HL-60 (cell line): ENCODE measurements at regions not wholly inside any gene's neighbourhood (a gene's known extent, or its start where the extent isn't known, plus 50 kb on each side); places are given as distances from the start of the nearest gene placed in this dataset.

Source experiments
- CTCF ChIP-seq: IDR thresholded peaks from one replicate; pipeline ENCODE4 v1.5.1; 2011; ENCODE audit warnings: low read length, control low read depth, inconsistent platforms; ENCODE audit not compliant: insufficient read depth
- GABPA ChIP-seq: IDR thresholded peaks from 2 replicates; pipeline ENCODE4 v1.6.1; 2012; ENCODE audit warnings: low read depth
- POLR2AphosphoS5 ChIP-seq: IDR thresholded peaks from 2 replicates; pipeline ENCODE4 v1.6.1; 2012; ENCODE audit warnings: low read depth
- REST ChIP-seq: IDR thresholded peaks from 2 replicates; pipeline ENCODE4 v1.6.1; 2012; ENCODE audit warnings: low read depth; ENCODE audit not compliant: insufficient replicate concordance

- TF ChIP-seq POLR2AphosphoS5, result no peak
- no peak for TF ChIP-seq CTCF
- TF ChIP-seq REST, result no peak
- TF ChIP-seq GABPA, result no peak
Measured at GRCh38 chr13:55359067-55359466, 1781.7 kb upstream of the PRR20A start.
